ENCODE measurements at regions not wholly inside any gene's neighbourhood (a gene's known extent, or its start where the extent isn't known, plus 50 kb on each side); places are given as distances from the start of the nearest gene placed in this dataset.

DNA sequence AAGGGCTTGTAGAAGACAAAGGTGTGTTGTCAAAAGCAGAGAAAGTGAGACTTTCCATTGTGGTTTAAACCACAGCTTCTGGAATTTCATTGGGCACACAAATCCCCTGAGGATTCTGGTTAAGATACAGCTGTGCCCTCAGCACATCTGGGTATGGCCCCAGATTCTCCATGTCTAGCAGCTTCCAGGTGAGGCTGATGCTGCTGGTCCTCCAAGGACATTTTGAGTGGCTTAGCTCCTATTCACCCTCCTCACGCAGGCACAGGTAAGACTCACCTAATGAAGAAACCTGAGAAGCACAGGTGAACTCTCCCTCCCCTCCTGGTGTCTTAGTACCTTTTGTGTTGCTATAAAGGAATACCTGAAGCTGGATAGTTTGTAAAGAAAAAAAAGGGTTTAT lies 88.9 kb upstream of the IGLL5 start:
- H3K27ac ChIP-seq = no peak overlapping the region
- H3K27me3 ChIP-seq (ENCODE audit: insufficient read depth, low read depth, severe bottlenecking) = no peaks in the 10 kb centered on the region
- no peak for DNase-seq
- H3K36me3 ChIP-seq = no peaks in the 10 kb centered on the region
- H3K9me3 ChIP-seq (ENCODE audit: severe bottlenecking) = no peaks in the 10 kb centered on the region
- TF ChIP-seq CTCF (IDR thresholded peaks at IDR 0.05; ENCODE audit: low read depth, low read length) = no peak
- no peak overlapping the region for H3K4me3 ChIP-seq (ENCODE audit: low read depth, low read length)

DNA sequence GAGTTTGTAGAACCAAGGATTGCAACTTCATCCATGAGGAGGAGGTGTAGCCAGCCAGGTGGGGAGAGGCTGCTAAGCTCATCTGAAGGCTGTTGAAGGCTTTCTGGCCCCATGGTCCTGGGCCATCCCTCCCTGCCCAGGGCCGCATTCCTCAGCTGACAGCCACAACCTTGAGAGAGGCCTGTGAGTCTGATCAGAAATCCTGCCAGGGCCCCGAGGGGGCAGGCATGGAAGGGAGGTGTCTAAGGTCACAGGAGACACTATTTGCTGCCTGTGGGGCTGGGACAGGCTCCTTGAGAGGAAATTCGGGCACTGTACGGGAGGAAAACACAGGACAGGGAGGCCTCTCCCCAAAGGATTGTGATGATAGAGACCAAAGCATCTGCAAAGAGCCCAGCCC lies 88.1 kb upstream of the IGLL5 start:
- Histone ChIP-seq H3K27ac (no peak overlapping the region), H3K9me3 (ENCODE audit: severe bottlenecking) (no peaks in the 10 kb centered on the region), H3K27me3 (ENCODE audit: insufficient read depth, low read depth, severe bottlenecking) (no peaks in the 10 kb centered on the region), H3K4me3 (ENCODE audit: low read depth, low read length) (no peak overlapping the region), H3K36me3 (no peaks in the 10 kb centered on the region)
- no peak for TF ChIP-seq CTCF (IDR thresholded peaks at IDR 0.05; ENCODE audit: low read depth, low read length)
- DNase-seq = no peak

DNA sequence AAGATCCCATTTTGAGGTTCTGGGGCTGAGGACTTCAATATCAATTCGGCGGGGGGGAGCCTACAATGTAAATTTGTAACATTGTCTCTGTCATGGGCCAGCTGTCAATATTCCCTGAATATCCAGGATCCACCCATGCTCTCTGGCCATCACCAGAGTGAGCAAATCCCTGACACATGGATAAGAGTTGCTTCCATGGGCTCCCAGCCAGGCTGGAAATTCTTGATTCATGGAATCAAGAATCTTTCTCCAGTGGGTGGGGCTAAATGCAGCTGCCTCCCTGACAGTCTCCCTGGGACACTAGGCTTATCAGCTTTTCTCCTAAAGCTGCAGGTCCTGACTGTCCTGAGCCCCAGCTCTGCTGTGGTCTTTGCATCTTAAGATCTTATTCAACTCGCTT lies 86.9 kb upstream of the IGLL5 start:
- no peak for TF ChIP-seq CTCF (IDR thresholded peaks at IDR 0.05; ENCODE audit: low read depth, low read length)
- Histone ChIP-seq H3K9me3 (ENCODE audit: severe bottlenecking) (no peaks in the 10 kb centered on the region), H3K27ac (no peak overlapping the region), H3K27me3 (ENCODE audit: insufficient read depth, low read depth, severe bottlenecking) (no peaks in the 10 kb centered on the region), H3K4me3 (ENCODE audit: low read depth, low read length) (no peak overlapping the region), H3K36me3 (no peaks in the 10 kb centered on the region)
- peak; percentile 44 for DNase-seq

DNA sequence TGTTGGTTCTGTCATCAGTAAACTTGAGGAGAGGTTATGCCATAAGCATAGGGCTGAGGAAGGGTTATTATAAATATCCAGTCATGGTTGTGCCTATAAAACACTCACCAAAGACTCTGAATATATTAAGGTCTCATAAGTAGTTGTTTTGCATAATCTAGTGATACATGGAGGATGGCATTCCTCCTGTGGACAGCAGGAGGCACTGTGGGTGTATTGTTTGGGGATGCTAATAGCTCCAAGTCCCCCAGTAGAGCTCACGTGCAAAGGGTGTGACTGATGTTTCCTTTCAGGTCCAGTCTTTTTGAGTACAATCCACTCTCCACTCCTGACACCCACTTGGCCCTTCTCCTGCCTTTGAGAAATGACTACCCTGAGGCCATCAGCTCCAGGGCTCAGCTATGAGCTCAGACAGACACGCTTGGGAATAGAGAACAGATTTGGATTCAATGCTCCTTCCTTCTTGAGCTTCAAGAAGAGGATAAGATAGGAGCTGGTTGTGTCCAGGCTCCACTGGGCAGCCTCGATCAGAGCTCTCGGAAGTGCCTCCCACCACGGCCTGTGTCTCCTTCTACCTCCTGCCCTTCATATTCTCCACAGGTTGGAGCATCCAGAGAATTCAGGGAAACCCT lies 85.2 kb upstream of the IGLL5 start:
- H3K27ac ChIP-seq = no peak overlapping the region
- no peak overlapping the region for H3K4me3 ChIP-seq (ENCODE audit: low read depth, low read length)
- TF ChIP-seq CTCF (IDR thresholded peaks at IDR 0.05; ENCODE audit: low read depth, low read length) = peak; percentile 52
- no peaks in the 10 kb centered on the region for H3K9me3 ChIP-seq (ENCODE audit: severe bottlenecking)
- no peak for DNase-seq
- no peaks in the 10 kb centered on the region for H3K36me3 ChIP-seq
- H3K27me3 ChIP-seq (ENCODE audit: insufficient read depth, low read depth, severe bottlenecking) = no peaks in the 10 kb centered on the region

DNA sequence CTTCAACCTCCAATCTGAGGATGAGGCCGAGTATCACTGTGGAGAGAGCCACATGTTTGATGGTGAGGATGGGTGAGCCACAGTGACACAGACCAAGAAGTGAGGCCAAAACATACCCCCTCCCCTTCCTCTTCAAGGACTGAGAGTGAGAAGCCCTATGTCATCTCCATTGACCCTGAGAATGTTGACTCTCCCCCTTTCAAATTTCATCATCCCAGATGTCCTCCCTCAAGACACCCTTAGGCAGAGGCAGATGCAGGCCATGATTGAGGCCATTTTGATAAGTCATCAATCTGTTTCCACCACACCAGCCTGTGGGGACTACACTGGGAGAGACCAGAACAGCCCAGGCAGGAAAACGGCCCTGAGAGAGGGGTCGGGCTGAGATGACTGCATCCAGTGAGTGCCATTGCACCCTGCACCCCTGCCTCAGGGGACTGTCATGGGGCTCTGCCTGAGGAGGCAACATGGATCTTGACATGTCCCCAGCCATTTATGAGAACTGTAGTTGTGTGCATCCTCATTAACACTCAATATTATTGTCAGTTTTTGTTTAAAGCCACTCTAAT lies 84.2 kb upstream of the IGLL5 start:
- no peaks in the 10 kb centered on the region for H3K9me3 ChIP-seq (ENCODE audit: severe bottlenecking)
- no peak for TF ChIP-seq CTCF (IDR thresholded peaks at IDR 0.05; ENCODE audit: low read depth, low read length)
- H3K27ac ChIP-seq = no peak overlapping the region
- no peaks in the 10 kb centered on the region for H3K27me3 ChIP-seq (ENCODE audit: insufficient read depth, low read depth, severe bottlenecking)
- no peaks in the 10 kb centered on the region for H3K36me3 ChIP-seq
- no peak overlapping the region for H3K4me3 ChIP-seq (ENCODE audit: low read depth, low read length)
- no peak for DNase-seq

DNA sequence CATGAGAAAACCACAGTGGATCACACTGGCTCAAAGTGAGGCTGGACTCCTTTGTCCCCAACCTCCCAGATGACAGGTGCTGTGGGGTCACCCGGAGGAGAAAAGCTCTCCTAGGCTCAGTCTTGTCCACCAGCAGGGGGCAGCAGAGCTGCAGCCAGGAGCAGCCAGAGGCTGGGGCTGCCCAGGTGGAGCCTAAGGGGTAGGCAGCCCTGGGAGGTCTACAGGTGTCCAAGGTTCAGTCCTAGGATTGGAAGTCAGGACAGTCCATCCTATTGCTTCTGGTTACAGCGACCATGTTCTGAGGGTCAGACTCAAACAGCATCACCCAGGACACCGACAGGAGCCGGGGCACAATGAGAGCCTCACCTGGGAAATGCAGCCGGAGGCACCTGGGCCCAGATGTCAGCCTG lies 77.6 kb upstream of the IGLL5 start:
- TF ChIP-seq CTCF (IDR thresholded peaks at IDR 0.05; ENCODE audit: low read depth, low read length) = peak; percentile 85
- Histone ChIP-seq H3K36me3 (no peaks in the 10 kb centered on the region), H3K27me3 (ENCODE audit: insufficient read depth, low read depth, severe bottlenecking) (no peaks in the 10 kb centered on the region), H3K4me3 (ENCODE audit: low read depth, low read length) (no peak overlapping the region), H3K9me3 (ENCODE audit: severe bottlenecking) (no peaks in the 10 kb centered on the region), H3K27ac (no peak overlapping the region)
- peak; percentile 59 for DNase-seq
